ENCODE measurements at regions not wholly inside any gene's neighbourhood (a gene's known extent, or its start where the extent isn't known, plus 50 kb on each side); places are given as distances from the start of the nearest gene placed in this dataset.

GRCh38 chr12:125473501-125473900 is 408.3 kb downstream of the AACS start:
- Mint-ChIP-seq H3K4me1 (no peaks in the 10 kb centered on the region), H3K27me3 (peaks cover 30% of the 10 kb centered on the region), H3K27ac (ENCODE audit: low read depth) (no peak overlapping the region), H3K4me3 (no peak overlapping the region), H3K36me3 (ENCODE audit: insufficient read depth) (no peaks in the 10 kb centered on the region), H3K9me3 (no peaks in the 10 kb centered on the region)
- ATAC-seq (replicated peaks; ENCODE audit: extremely low read depth, poor library complexity, severe bottlenecking) (no peak), DNase-seq (ENCODE audit: low spot score in 2 of 2) (no peak)

GRCh38 chr12:125487336-125487735 is 422.1 kb downstream of the AACS start:
- no peaks in the 10 kb centered on the region for H3K27me3 Mint-ChIP-seq
- DNase-seq (ENCODE audit: low spot score in 2 of 2) (no peak), ATAC-seq (replicated peaks; ENCODE audit: extremely low read depth, poor library complexity, severe bottlenecking) (no peak)
- H3K36me3 Mint-ChIP-seq (ENCODE audit: insufficient read depth): no peaks in the 10 kb centered on the region
- H3K9me3 Mint-ChIP-seq: no peaks in the 10 kb centered on the region
- H3K4me3 Mint-ChIP-seq: no peak overlapping the region
- H3K4me1 Mint-ChIP-seq: no peaks in the 10 kb centered on the region
- no peak overlapping the region for H3K27ac Mint-ChIP-seq (ENCODE audit: low read depth)

GRCh38 chr12:125491553-125491952 is 426.3 kb downstream of the AACS start:
- Mint-ChIP-seq H3K9me3 (peaks cover 6% of the 10 kb centered on the region), H3K27me3 (no peaks in the 10 kb centered on the region), H3K4me1 (peaks cover 6% of the 10 kb centered on the region), H3K36me3 (ENCODE audit: insufficient read depth) (no peaks in the 10 kb centered on the region), H3K4me3 (no peak overlapping the region), H3K27ac (ENCODE audit: low read depth) (no peak overlapping the region)
- ATAC-seq (replicated peaks; ENCODE audit: extremely low read depth, poor library complexity, severe bottlenecking) (no peak), DNase-seq (ENCODE audit: low spot score in 2 of 2) (no peak)

- ATAC-seq (replicated peaks; ENCODE audit: extremely low read depth, poor library complexity, severe bottlenecking) (no peak), DNase-seq (ENCODE audit: low spot score in 2 of 2) (no peak)
- H3K27ac Mint-ChIP-seq (ENCODE audit: low read depth): no peak overlapping the region
- H3K9me3 Mint-ChIP-seq: peaks cover 6% of the 10 kb centered on the region
- H3K4me1 Mint-ChIP-seq: peaks cover 6% of the 10 kb centered on the region
- H3K4me3 Mint-ChIP-seq: no peak overlapping the region
- no peaks in the 10 kb centered on the region for H3K27me3 Mint-ChIP-seq
- H3K36me3 Mint-ChIP-seq (ENCODE audit: insufficient read depth): no peaks in the 10 kb centered on the region
These were observed 427.4 kb downstream of the AACS start for GRCh38 chr12:125492354-125493270.

GRCh38 chr12:125493704-125494308 is 428.6 kb downstream of the AACS start:
- DNase-seq (ENCODE audit: low spot score in 2 of 2) (no peak), ATAC-seq (replicated peaks; ENCODE audit: extremely low read depth, poor library complexity, severe bottlenecking) (no peak)
- Mint-ChIP-seq H3K4me1 (peaks cover 6% of the 10 kb centered on the region), H3K4me3 (no peak overlapping the region), H3K9me3 (peaks cover 6% of the 10 kb centered on the region), H3K27me3 (no peaks in the 10 kb centered on the region), H3K36me3 (ENCODE audit: insufficient read depth) (no peaks in the 10 kb centered on the region), H3K27ac (ENCODE audit: low read depth) (no peak overlapping the region)

- Mint-ChIP-seq H3K4me1 (no peaks in the 10 kb centered on the region), H3K36me3 (ENCODE audit: insufficient read depth) (no peaks in the 10 kb centered on the region), H3K27me3 (no peaks in the 10 kb centered on the region), H3K4me3 (no peak overlapping the region), H3K9me3 (no peaks in the 10 kb centered on the region), H3K27ac (ENCODE audit: low read depth) (no peak overlapping the region)
- ATAC-seq (replicated peaks; ENCODE audit: extremely low read depth, poor library complexity, severe bottlenecking): no peak
- DNase-seq (ENCODE audit: low spot score in 2 of 2): no peak
These were observed 437.9 kb downstream of the AACS start for GRCh38 chr12:125503128-125503527.

- H3K4me3 Mint-ChIP-seq: no peak overlapping the region
- no peak overlapping the region for H3K27ac Mint-ChIP-seq (ENCODE audit: low read depth)
- no peaks in the 10 kb centered on the region for H3K9me3 Mint-ChIP-seq
- no peak for ATAC-seq (replicated peaks; ENCODE audit: extremely low read depth, poor library complexity, severe bottlenecking)
- H3K36me3 Mint-ChIP-seq (ENCODE audit: insufficient read depth): no peaks in the 10 kb centered on the region
- no peaks in the 10 kb centered on the region for H3K4me1 Mint-ChIP-seq
- DNase-seq (ENCODE audit: low spot score in 2 of 2): no peak
- H3K27me3 Mint-ChIP-seq: no peaks in the 10 kb centered on the region
These were observed 444.0 kb downstream of the AACS start for GRCh38 chr12:125509195-125509594.

- DNase-seq (ENCODE audit: low spot score in 2 of 2) (no peak), ATAC-seq (replicated peaks; ENCODE audit: extremely low read depth, poor library complexity, severe bottlenecking) (no peak)
- Mint-ChIP-seq H3K9me3 (no peaks in the 10 kb centered on the region), H3K4me3 (no peak overlapping the region), H3K27me3 (no peaks in the 10 kb centered on the region), H3K36me3 (ENCODE audit: insufficient read depth) (no peaks in the 10 kb centered on the region), H3K4me1 (no peaks in the 10 kb centered on the region), H3K27ac (ENCODE audit: low read depth) (no peak overlapping the region)
These were observed 447.5 kb downstream of the AACS start for GRCh38 chr12:125512541-125513298.

DNA sequence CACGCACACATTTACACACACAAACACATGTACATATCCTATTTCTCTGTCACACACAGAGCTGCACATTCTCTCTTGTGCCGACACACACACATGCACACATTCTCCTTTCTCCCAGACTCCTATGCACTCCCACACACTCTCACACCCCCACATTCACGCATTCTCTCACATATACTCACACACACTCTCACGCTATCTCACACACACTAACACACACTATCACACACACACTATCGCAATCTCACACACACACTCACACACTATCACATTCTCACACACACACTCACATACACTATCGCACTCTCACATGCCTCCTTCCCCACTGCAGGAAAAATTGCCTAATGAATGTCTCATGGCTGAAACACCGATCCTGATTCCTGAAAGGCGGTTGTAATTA is 450.7 kb downstream of the AACS start:
- DNase-seq (ENCODE audit: low spot score in 2 of 2) (no peak), ATAC-seq (replicated peaks; ENCODE audit: extremely low read depth, poor library complexity, severe bottlenecking) (no peak)
- Mint-ChIP-seq H3K27ac (ENCODE audit: low read depth) (no peak overlapping the region), H3K4me1 (no peaks in the 10 kb centered on the region), H3K4me3 (no peak overlapping the region), H3K36me3 (ENCODE audit: insufficient read depth) (no peaks in the 10 kb centered on the region), H3K9me3 (no peaks in the 10 kb centered on the region), H3K27me3 (no peaks in the 10 kb centered on the region)

DNA sequence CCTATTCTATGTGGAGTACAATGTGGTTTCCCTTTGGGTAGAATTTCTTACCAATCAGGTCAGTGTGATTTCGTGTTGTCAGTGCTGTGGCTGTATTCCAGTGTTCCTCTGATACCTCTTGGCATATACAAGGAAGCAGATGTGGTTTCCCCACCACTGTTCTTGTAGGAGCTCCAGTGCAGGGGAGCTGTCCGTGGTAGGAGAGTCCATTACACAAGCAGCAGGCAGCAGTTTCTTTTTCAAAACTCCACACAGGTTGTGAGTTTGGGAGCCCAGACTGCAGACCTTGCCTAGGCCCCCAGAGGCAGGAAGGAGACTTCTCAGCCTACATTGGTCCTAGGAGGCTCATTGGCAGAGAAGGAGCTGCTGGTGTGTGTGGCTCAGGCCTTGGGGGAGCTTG is 452.8 kb downstream of the AACS start:
- Mint-ChIP-seq H3K9me3 (peaks cover 6% of the 10 kb centered on the region), H3K36me3 (ENCODE audit: insufficient read depth) (no peaks in the 10 kb centered on the region), H3K27ac (ENCODE audit: low read depth) (no peak overlapping the region), H3K4me1 (no peaks in the 10 kb centered on the region), H3K4me3 (no peak overlapping the region), H3K27me3 (no peaks in the 10 kb centered on the region)
- DNase-seq (ENCODE audit: low spot score in 2 of 2) (no peak), ATAC-seq (replicated peaks; ENCODE audit: extremely low read depth, poor library complexity, severe bottlenecking) (no peak)

DNA sequence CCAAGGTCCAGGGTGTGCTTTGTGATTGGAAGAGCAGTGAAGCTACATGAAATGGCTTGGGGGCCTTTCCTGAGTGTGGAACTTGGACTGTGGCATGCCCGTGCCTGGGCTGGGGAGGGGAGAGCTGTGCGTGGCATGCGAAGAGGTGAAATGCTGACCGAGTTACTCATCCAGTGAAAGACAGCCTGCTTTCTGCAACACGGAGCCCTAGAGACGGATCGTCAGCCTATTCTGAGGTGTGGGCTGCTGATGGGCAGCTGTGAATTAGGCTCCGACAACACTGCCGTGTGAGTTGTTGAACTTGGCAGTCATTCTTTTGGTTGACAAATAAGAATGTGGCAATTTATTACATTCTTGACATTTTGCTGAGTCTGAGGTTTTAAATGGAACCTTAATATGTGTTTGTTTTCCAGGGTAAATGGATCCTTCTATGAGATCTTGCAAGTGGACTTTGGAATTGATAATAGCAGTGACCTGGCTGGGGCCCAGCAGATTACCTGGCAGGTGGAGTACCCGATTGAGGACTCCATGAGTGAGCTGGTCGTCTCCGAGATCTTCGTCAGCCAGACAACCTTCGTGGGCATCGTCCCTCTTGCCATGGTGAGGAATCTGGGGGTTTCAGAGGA is 453.9 kb downstream of the AACS start:
- DNase-seq (ENCODE audit: low spot score in 2 of 2): no peak
- H3K36me3 Mint-ChIP-seq (ENCODE audit: insufficient read depth): no peaks in the 10 kb centered on the region
- no peak overlapping the region for H3K27ac Mint-ChIP-seq (ENCODE audit: low read depth)
- H3K4me1 Mint-ChIP-seq: no peaks in the 10 kb centered on the region
- H3K9me3 Mint-ChIP-seq: peaks cover 6% of the 10 kb centered on the region
- no peak for ATAC-seq (replicated peaks; ENCODE audit: extremely low read depth, poor library complexity, severe bottlenecking)
- no peak overlapping the region for H3K4me3 Mint-ChIP-seq
- no peaks in the 10 kb centered on the region for H3K27me3 Mint-ChIP-seq

GRCh38 chr12:125525879-125526278 is 460.6 kb downstream of the AACS start:
- H3K9me3 Mint-ChIP-seq: peaks cover 6% of the 10 kb centered on the region
- H3K4me3 Mint-ChIP-seq: no peak overlapping the region
- H3K4me1 Mint-ChIP-seq: no peaks in the 10 kb centered on the region
- no peak overlapping the region for H3K27ac Mint-ChIP-seq (ENCODE audit: low read depth)
- H3K27me3 Mint-ChIP-seq: peaks cover 5% of the 10 kb centered on the region
- no peak for ATAC-seq (replicated peaks; ENCODE audit: extremely low read depth, poor library complexity, severe bottlenecking)
- DNase-seq (ENCODE audit: low spot score in 2 of 2): no peak
- no peaks in the 10 kb centered on the region for H3K36me3 Mint-ChIP-seq (ENCODE audit: insufficient read depth)
